Heart left ventricle (tissue), 16 donors: ENCODE measurements at regions not wholly inside any gene's neighbourhood (a gene's known extent, or its start where the extent isn't known, plus 50 kb on each side); places are given as distances from the start of the nearest gene placed in this dataset.
A peak's percentile ranks its signal among the peaks of the same experiment; 100 is the strongest.

ENCODE experiments used
- ATAC-seq, 4 donors: fragments of 200-7000 bp; cut with Tn5 transposase; one replicate each; pipeline ENCODE4 v1.9.1; 2020 to 2022; ENCODE audit warnings: moderate library complexity in 4 of 4, mild to moderate bottlenecking in 3 of 4, moderate number of reproducible peaks in 1 of 4
- DNase-seq, 5 donors: peaks; one replicate each; pipeline ENCODE4 v3.0.0-alpha.2; 2020
- H3K27ac ChIP-seq, 12 donors: fragments of 200-600 bp; sonication (generic) in 4 of 12; one replicate each; pipeline versions ENCODE4 v1.5.0 to v1.8.0; 2016 to 2022; ENCODE audit warnings: mild to moderate bottlenecking in 2 of 12
- H3K27me3 ChIP-seq, 9 donors: fragments of 200-600 bp; sonication (generic) in 2 of 9; one replicate each; pipeline versions ENCODE4 v1.5.1 to v1.8.0; 2016 to 2022; ENCODE audit warnings: mild to moderate bottlenecking in 3 of 9
- H3K36me3 ChIP-seq, 9 donors: fragments of 200-600 bp; sonication (generic) in 2 of 9; one replicate each; pipeline versions ENCODE4 v1.5.0 to v1.8.0; 2018 to 2022; ENCODE audit warnings: mild to moderate bottlenecking in 2 of 9
- H3K4me1 ChIP-seq, 12 donors: fragments of 200-600 bp; sonication (generic) in 4 of 12; one replicate each; pipeline versions ENCODE4 v1.5.0 to v1.8.0; 2016 to 2022; ENCODE audit warnings: mild to moderate bottlenecking in 3 of 12
- H3K4me3 ChIP-seq, 12 donors: fragments of 200-600 bp; sonication (generic) in 4 of 12; one replicate each; pipeline versions ENCODE4 v1.5.0 to v1.8.0; 2017 to 2022; ENCODE audit warnings: mild to moderate bottlenecking in 9 of 12, moderate library complexity in 4 of 12
- H3K9me3 ChIP-seq, 12 donors: fragments of 200-600 bp; sonication (generic) in 4 of 12; one replicate each; pipeline versions ENCODE4 v1.5.0 to v1.8.0; 2016 to 2022; ENCODE audit warnings: mild to moderate bottlenecking in 1 of 12
- POLR2A ChIP-seq, 2 donors: fragments of 450-650 bp; IDR thresholded peaks; one replicate each; pipeline ENCODE4 v1.6.1; 2017; ENCODE audit warnings: antibody characterized with exemption in 2 of 2, mild to moderate bottlenecking in 2 of 2, moderate library complexity in 2 of 2
- WGBS, 4 donors: extraction: QIAGEN DNeasy Blood & Tissue Kit in 2 of 4; methylation state at CpG; one replicate each; pipeline versions ENCODE4 v1.1.5 to v1.1.7; 2013 to 2018; 5-methylcytosine and 5-hydroxymethylcytosine counted together
- intact Hi-C, 10 donors: fragments of 100-400 bp; cut with DNase I; formaldehyde crosslinking; loops; one replicate each; pipeline versions ENCODE4 v1.11.1 to v1.14.2; 2022
- TF ChIP-seq, protein P1 (sequence below), 12 donors: fragments of 200-600 bp; sonication (generic) in 4 of 12; IDR thresholded peaks; one replicate each; pipeline versions ENCODE4 v1.5.0 to v1.8.0; 2018 to 2022; ENCODE audit warnings: antibody characterized with exemption in 12 of 12, mild to moderate bottlenecking in 5 of 12
- donor health status: ischemic (EF 13 %, LVEDD 7.1; RV severe dilation, severe dysfunction).
- donor health status: healthy with polysubstance abuse.
- donor health status: DM: no; HTN: yes; CAD: no.
- donor health status: DM: no; HTN: no; CAD: no.
- donor health status: ischemic (EF 25% LVEDD 6.9; RV normal size, moderate dysfunction).
- donor health status: ischemic (EF 25% LVEDD 5.7; RV mildly dilated, moderate dysfunction).
- donor health status: healthy.
- donor health status: DM: yes; HTN: yes; CAD: no.
- donor health status: ischemic (EF 35%, LVEDD 5.7; RV mildly dilated, moderate dysfunction).
- donor health status: nonischemic (EF 11% LVEDD 7.7; RV severe dilation, severe dysfunction).
- donor health status: DM: yes; HTN: yes; CAD: no.
- donor health status: PGD.
- donor health status: ischemic (EF 29% LVEDD 5.4; RV normal size, mild dysfunction).
- donor health status: nonischemic (EF 23%, LVEDD 6.1; RV moderate dilation, normal function).

DNA sequence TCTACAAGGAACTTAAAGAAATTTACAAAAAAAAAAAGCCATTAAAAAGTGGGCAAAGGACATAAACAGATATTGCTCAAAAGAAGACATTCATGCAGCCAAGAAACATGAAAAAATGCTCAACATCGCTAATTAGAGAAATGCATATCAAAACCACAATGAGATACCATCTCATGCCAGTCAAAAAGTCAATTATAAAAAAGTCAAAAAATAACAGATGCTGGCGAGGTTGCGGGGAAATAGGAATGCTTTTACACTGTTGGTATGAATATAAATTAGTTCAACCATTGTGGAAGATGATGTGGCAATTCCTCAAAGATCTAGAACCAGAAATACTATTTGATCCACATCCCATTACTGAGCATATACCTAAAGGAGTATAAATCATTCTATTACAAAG, 411.9 kb upstream of the MARCKS start:
- Histone ChIP-seq H3K4me1 (peaks cover 0 to 7% (median 0%) of the 10 kb centered on the region in 12 donors), H3K36me3 (no peaks in the 10 kb centered on the region), H3K27ac (no peak overlapping the region), H3K4me3 (no peak overlapping the region), H3K9me3 (peaks cover 0 to 3% (median 0%) of the 10 kb centered on the region in 12 donors), H3K27me3 (no peaks in the 10 kb centered on the region)
- 96 to 99% (median 97%) methylated on average over 3 of the region's 3 CpGs for WGBS, 4 donors
- DNase-seq: no peak
- no peak for TF ChIP-seq POLR2A (IDR thresholded peaks at IDR 0.05)
- TF ChIP-seq, protein P1, sequence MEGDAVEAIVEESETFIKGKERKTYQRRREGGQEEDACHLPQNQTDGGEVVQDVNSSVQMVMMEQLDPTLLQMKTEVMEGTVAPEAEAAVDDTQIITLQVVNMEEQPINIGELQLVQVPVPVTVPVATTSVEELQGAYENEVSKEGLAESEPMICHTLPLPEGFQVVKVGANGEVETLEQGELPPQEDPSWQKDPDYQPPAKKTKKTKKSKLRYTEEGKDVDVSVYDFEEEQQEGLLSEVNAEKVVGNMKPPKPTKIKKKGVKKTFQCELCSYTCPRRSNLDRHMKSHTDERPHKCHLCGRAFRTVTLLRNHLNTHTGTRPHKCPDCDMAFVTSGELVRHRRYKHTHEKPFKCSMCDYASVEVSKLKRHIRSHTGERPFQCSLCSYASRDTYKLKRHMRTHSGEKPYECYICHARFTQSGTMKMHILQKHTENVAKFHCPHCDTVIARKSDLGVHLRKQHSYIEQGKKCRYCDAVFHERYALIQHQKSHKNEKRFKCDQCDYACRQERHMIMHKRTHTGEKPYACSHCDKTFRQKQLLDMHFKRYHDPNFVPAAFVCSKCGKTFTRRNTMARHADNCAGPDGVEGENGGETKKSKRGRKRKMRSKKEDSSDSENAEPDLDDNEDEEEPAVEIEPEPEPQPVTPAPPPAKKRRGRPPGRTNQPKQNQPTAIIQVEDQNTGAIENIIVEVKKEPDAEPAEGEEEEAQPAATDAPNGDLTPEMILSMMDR (IDR thresholded peaks at IDR 0.05): no peak
- no peak for ATAC-seq
- intact Hi-C loops: no loop called here

DNA sequence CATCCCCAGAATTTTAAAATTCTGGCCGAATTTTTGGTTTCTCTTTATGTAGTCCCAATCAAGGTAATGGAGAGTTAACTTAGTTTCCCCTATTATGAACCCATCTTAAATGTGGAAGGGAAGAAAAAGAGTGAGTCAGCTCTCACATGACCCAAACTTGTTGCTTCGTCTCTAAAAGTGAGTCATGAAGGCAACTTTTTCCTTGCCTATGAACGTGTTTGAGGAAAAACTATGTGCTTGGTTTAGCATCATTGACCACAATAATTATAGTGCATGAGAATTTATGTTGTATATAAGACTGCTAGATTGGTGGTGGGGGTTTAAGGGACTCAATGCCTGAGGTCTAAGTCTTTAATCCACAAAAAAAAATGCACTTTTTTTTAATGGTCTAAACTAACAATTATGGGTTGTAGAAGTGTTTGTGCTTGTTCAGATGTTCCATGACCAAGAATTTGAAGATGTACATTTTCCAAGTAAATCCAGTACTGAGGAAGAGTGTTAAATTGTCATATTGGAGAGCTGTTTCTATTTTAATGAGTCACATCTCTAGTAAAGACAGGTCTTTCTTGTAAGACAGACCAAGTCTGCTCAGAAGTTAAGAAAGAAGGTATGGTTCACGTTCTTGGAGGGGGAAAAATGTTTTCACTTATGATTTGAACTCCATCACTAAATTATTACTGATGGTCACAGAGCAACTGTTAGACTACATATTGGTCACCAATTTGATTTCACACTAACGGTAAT, 409.9 kb upstream of the MARCKS start:
- intact Hi-C loops: no loop called here
- TF ChIP-seq POLR2A (IDR thresholded peaks at IDR 0.05): no peak
- TF ChIP-seq, protein P1 (IDR thresholded peaks at IDR 0.05): no peak
- H3K27ac ChIP-seq: no peak overlapping the region
- no peaks in the 10 kb centered on the region for H3K27me3 ChIP-seq
- H3K9me3 ChIP-seq: peaks cover 0 to 3% (median 0%) of the 10 kb centered on the region in 12 donors
- no peaks in the 10 kb centered on the region for H3K36me3 ChIP-seq
- WGBS, 4 donors: 50 to 61% (median 53%) methylated on average over 5 of the region's 5 CpGs
- ATAC-seq (peak in 2 of 4 donors; percentile 55 to 56), DNase-seq (no peak)
- H3K4me3 ChIP-seq: no peak overlapping the region
- peaks cover 0 to 7% (median 0%) of the 10 kb centered on the region in 12 donors for H3K4me1 ChIP-seq

DNA sequence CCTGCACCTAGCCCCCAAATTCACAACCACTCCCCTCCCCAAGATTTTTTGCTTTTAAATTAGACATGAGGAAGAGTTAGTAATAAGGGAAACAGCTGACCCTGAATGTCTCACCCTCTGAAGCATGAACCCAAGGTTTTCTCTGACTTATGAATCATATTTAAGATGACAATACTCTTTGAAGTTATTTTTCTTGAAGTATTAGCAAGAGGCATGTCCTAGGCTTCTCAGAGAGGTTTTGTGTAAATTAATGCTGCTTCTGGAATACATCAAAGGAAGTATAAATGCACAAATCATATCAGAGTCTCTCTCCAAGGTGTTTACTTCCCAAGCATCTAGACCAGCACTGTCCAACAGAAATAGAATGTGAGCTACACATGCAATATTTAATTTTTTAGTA, 408.1 kb upstream of the MARCKS start:
- peaks cover 0 to 7% (median 0%) of the 10 kb centered on the region in 12 donors for H3K4me1 ChIP-seq
- intact Hi-C loops: no loop called here
- H3K36me3 ChIP-seq: no peaks in the 10 kb centered on the region
- DNase-seq: no peak
- H3K27me3 ChIP-seq: no peaks in the 10 kb centered on the region
- ATAC-seq: no peak
- H3K9me3 ChIP-seq: peaks cover 0 to 3% (median 0%) of the 10 kb centered on the region in 12 donors
- TF ChIP-seq, protein P1 (IDR thresholded peaks at IDR 0.05): no peak
- no peak for TF ChIP-seq POLR2A (IDR thresholded peaks at IDR 0.05)
- no peak overlapping the region for H3K4me3 ChIP-seq
- no peak overlapping the region for H3K27ac ChIP-seq

DNA sequence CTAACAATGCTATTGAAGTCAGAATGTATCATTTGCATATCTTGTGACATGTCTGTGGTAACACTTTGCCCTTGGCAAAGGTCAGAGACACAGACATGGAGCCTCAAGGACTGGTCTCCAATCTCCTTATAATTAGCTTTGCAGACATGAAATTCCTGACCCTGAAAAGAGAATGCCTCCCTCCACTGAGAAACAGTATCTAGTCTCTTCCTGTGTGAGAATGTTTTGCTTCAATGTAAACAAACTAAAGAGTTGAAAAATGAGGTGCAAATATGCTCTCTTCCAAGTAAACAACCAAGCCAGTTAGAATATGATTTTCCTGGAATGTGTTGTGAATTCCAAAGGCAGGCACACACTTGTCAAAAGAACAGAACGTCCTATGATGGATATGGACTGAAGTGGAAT, 407.1 kb upstream of the MARCKS start:
- DNase-seq (no peak), ATAC-seq (no peak)
- Histone ChIP-seq H3K9me3 (peaks cover 0 to 3% (median 0%) of the 10 kb centered on the region in 12 donors), H3K27ac (no peak overlapping the region), H3K4me1 (peaks cover 0 to 7% (median 0%) of the 10 kb centered on the region in 12 donors), H3K27me3 (no peaks in the 10 kb centered on the region), H3K4me3 (no peak overlapping the region), H3K36me3 (no peaks in the 10 kb centered on the region)
- WGBS, 4 donors: 52 to 73% (median 67%) methylated on average over 1 of the region's 1 CpG
- TF ChIP-seq, protein P1 (IDR thresholded peaks at IDR 0.05): no peak
- TF ChIP-seq POLR2A (IDR thresholded peaks at IDR 0.05): no peak
- intact Hi-C loops: no loop called here
